ENCODE measurements at regions not wholly inside any gene's neighbourhood (a gene's known extent, or its start where the extent isn't known, plus 50 kb on each side); places are given as distances from the start of the nearest gene placed in this dataset.

- Histone ChIP-seq H3K4me3 (no peak overlapping the region), H3K9me3 (no peaks in the 10 kb centered on the region), H3K36me3 (no peaks in the 10 kb centered on the region), H3K27ac (no peak overlapping the region), H3K4me1 (no peaks in the 10 kb centered on the region), H3K27me3 (peaks cover 0 to 6% of the 10 kb centered on the region in 2 donors)
- intact Hi-C loops (cut with DNase I): no loop called here
- ATAC-seq (no peak), DNase-seq (no peak)
- TF ChIP-seq, protein P1, sequence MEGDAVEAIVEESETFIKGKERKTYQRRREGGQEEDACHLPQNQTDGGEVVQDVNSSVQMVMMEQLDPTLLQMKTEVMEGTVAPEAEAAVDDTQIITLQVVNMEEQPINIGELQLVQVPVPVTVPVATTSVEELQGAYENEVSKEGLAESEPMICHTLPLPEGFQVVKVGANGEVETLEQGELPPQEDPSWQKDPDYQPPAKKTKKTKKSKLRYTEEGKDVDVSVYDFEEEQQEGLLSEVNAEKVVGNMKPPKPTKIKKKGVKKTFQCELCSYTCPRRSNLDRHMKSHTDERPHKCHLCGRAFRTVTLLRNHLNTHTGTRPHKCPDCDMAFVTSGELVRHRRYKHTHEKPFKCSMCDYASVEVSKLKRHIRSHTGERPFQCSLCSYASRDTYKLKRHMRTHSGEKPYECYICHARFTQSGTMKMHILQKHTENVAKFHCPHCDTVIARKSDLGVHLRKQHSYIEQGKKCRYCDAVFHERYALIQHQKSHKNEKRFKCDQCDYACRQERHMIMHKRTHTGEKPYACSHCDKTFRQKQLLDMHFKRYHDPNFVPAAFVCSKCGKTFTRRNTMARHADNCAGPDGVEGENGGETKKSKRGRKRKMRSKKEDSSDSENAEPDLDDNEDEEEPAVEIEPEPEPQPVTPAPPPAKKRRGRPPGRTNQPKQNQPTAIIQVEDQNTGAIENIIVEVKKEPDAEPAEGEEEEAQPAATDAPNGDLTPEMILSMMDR (IDR thresholded peaks at IDR 0.05): no peak
These were observed 445.8 kb downstream of the RPS24 start for GRCh38 chr10:78479467-78479866.

DNA sequence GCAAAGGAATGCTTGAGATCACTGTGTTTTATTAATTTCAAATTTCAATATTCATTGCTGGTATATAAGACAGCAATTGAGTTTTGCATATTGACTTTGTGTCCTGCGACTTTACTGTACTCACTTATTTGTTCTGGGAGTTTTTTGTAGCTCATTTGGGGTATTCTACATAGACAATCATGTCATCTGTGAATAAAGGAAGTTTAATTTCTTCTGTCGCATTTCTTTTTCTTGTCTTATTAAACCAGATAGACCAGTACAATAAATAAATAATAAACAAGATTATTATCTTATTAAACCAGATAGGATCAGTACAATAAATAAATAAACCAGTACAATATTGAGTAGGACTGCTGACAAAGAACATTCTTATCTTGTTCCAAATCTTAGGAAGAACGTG is 448.2 kb downstream of the RPS24 start:
- no peak for ATAC-seq
- H3K27ac ChIP-seq: no peak overlapping the region

GRCh38 chr10:78483641-78484040 is 450.0 kb downstream of the RPS24 start:
- H3K4me1 ChIP-seq: no peaks in the 10 kb centered on the region
- no peaks in the 10 kb centered on the region for H3K9me3 ChIP-seq
- ATAC-seq: no peak
- TF ChIP-seq, protein P1 (IDR thresholded peaks at IDR 0.05): no peak
- no peak overlapping the region for H3K27ac ChIP-seq
- no peak overlapping the region for H3K4me3 ChIP-seq
- H3K27me3 ChIP-seq: peaks cover 0 to 6% of the 10 kb centered on the region in 2 donors
- intact Hi-C loops (cut with DNase I): no loop called here
- no peak for DNase-seq
- H3K36me3 ChIP-seq: no peaks in the 10 kb centered on the region

More for the DNA sequence above, 448.2 kb downstream of the RPS24 start:
- H3K27me3 ChIP-seq: peaks cover 0 to 6% of the 10 kb centered on the region in 2 donors
- no peaks in the 10 kb centered on the region for H3K4me1 ChIP-seq
- intact Hi-C loops (cut with DNase I): no loop called here
- H3K4me3 ChIP-seq: no peak overlapping the region
- H3K9me3 ChIP-seq: no peaks in the 10 kb centered on the region
- TF ChIP-seq, protein P1 (IDR thresholded peaks at IDR 0.05): no peak
- no peak for DNase-seq
- no peaks in the 10 kb centered on the region for H3K36me3 ChIP-seq

DNA sequence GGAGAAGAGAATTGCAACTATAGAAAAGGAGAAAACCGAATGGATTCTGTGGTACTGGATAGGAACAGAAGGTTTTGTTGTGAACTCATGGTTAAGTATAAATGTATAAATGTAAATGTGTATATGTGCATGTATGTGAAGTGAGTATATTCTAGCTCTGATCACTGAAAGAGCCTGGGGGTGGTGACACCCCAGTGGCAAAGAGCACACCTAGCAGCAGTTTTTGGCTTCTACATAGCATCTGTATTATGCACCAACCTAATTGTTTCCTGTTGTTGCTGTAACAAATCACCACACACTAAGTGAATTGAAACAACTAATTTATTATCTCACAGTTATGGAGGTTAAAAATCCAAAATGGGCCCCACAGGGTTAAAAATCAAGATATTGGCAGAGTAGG is 455.4 kb downstream of the RPS24 start:
- no peak for ATAC-seq
- H3K27me3 ChIP-seq: no peaks in the 10 kb centered on the region
- H3K4me3 ChIP-seq: no peak overlapping the region
- H3K36me3 ChIP-seq: no peaks in the 10 kb centered on the region
- H3K9me3 ChIP-seq: peaks cover 0 to 6% of the 10 kb centered on the region in 2 donors
- intact Hi-C loops (cut with DNase I): no loop called here
- TF ChIP-seq, protein P1 (IDR thresholded peaks at IDR 0.05): no peak
- H3K27ac ChIP-seq: no peak overlapping the region
- no peaks in the 10 kb centered on the region for H3K4me1 ChIP-seq
- no peak for DNase-seq

- DNase-seq (no peak), ATAC-seq (no peak)
- TF ChIP-seq, protein P1 (IDR thresholded peaks at IDR 0.05): no peak
- no peaks in the 10 kb centered on the region for H3K4me1 ChIP-seq
- peaks cover 0 to 6% of the 10 kb centered on the region in 2 donors for H3K9me3 ChIP-seq
- no peak overlapping the region for H3K4me3 ChIP-seq
- H3K36me3 ChIP-seq: no peaks in the 10 kb centered on the region
- no peaks in the 10 kb centered on the region for H3K27me3 ChIP-seq
- intact Hi-C loops (cut with DNase I): no loop called here
- H3K27ac ChIP-seq: no peak overlapping the region
These were observed 458.1 kb downstream of the RPS24 start for GRCh38 chr10:78491812-78492211.

All from left lung (tissue), 4 donors.